ENCODE measurements at regions not wholly inside any gene's neighbourhood (a gene's known extent, or its start where the extent isn't known, plus 50 kb on each side); places are given as distances from the start of the nearest gene placed in this dataset.

GRCh38 chr5:91494447-91494996 is 111.4 kb upstream of the ARRDC3 start:
- TF ChIP-seq CTCF (IDR thresholded peaks at IDR 0.05) (no peak), POLR2AphosphoS5 (IDR thresholded peaks at IDR 0.05; ENCODE audit: low read depth, low read length) (no peak), SIN3A (IDR thresholded peaks at IDR 0.05; ENCODE audit: borderline replicate concordance, insufficient read depth, low read depth, low read length) (no peak)
- TF ChIP-seq, protein P1, sequence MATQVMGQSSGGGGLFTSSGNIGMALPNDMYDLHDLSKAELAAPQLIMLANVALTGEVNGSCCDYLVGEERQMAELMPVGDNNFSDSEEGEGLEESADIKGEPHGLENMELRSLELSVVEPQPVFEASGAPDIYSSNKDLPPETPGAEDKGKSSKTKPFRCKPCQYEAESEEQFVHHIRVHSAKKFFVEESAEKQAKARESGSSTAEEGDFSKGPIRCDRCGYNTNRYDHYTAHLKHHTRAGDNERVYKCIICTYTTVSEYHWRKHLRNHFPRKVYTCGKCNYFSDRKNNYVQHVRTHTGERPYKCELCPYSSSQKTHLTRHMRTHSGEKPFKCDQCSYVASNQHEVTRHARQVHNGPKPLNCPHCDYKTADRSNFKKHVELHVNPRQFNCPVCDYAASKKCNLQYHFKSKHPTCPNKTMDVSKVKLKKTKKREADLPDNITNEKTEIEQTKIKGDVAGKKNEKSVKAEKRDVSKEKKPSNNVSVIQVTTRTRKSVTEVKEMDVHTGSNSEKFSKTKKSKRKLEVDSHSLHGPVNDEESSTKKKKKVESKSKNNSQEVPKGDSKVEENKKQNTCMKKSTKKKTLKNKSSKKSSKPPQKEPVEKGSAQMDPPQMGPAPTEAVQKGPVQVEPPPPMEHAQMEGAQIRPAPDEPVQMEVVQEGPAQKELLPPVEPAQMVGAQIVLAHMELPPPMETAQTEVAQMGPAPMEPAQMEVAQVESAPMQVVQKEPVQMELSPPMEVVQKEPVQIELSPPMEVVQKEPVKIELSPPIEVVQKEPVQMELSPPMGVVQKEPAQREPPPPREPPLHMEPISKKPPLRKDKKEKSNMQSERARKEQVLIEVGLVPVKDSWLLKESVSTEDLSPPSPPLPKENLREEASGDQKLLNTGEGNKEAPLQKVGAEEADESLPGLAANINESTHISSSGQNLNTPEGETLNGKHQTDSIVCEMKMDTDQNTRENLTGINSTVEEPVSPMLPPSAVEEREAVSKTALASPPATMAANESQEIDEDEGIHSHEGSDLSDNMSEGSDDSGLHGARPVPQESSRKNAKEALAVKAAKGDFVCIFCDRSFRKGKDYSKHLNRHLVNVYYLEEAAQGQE (IDR thresholded peaks at IDR 0.05; ENCODE audit: insufficient read depth in 1 of 2, low read depth in 2 of 2, low read length in 1 of 2), result no peak
